OCI-LY3 (cell line): ENCODE measurements at regions not wholly inside any gene's neighbourhood (a gene's known extent, or its start where the extent isn't known, plus 50 kb on each side); places are given as distances from the start of the nearest gene placed in this dataset.

Source experiments
- EZH2phosphoT487 ChIP-seq: fragments of 200-600 bp; shearing (Covaris generic); IDR thresholded peaks from 2 replicates; pipeline ENCODE4 v1.6.1; 2018; ENCODE audit warnings: antibody characterized with exemption, mixed run types, low read depth
- TF ChIP-seq, protein P1 (sequence below): fragments of 200-600, 300-600 bp; sonication (generic); IDR thresholded peaks from 2 replicates; pipeline ENCODE4 v1.5.1; 2014; ENCODE audit warnings: antibody characterized with exemption, low read length, low read depth

DNA sequence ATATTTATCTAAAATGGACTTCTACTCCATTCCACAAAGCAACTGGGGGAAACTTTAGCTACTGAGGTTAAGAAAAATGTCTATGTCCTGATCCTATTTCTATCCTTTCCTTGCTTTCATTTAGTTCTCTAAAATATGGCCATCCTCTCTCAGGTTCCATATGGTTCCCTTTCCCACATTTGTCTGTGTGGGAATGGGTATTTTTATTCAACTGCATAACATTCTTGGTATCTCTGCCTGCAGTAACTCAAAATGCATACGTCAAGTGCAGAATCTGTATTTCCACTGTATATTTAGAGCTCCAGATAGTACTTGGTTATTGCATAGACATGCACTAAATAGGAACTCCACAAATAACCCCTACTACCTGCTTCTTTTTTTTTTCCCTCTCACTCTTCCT, 130.6 kb upstream of the BTG1 start:
- TF ChIP-seq, protein P1, sequence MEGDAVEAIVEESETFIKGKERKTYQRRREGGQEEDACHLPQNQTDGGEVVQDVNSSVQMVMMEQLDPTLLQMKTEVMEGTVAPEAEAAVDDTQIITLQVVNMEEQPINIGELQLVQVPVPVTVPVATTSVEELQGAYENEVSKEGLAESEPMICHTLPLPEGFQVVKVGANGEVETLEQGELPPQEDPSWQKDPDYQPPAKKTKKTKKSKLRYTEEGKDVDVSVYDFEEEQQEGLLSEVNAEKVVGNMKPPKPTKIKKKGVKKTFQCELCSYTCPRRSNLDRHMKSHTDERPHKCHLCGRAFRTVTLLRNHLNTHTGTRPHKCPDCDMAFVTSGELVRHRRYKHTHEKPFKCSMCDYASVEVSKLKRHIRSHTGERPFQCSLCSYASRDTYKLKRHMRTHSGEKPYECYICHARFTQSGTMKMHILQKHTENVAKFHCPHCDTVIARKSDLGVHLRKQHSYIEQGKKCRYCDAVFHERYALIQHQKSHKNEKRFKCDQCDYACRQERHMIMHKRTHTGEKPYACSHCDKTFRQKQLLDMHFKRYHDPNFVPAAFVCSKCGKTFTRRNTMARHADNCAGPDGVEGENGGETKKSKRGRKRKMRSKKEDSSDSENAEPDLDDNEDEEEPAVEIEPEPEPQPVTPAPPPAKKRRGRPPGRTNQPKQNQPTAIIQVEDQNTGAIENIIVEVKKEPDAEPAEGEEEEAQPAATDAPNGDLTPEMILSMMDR = no peak
- TF ChIP-seq EZH2phosphoT487 = no peak
